ENCODE measurements at regions not wholly inside any gene's neighbourhood (a gene's known extent, or its start where the extent isn't known, plus 50 kb on each side); places are given as distances from the start of the nearest gene placed in this dataset.

DNA sequence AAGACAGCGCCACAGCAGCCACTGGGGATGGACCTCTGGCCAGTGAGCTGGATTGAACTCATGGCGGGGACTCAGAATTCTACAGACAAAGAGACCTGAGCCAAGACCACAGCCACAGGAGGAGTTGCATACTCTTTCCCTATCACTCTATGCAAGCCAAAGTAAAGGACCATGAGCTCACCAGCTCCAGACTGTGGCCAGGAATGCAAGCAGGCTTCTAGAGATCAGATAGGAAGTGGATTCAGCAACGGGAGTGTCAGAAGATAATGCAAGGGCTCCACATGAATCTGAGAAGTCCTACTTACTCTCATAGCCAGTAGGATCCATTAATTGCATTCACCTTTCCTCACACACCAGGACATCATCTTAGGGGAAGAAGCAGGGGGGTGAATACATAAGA lies 415.4 kb upstream of the POU3F3 start (continued):
- TF ChIP-seq, protein P1, sequence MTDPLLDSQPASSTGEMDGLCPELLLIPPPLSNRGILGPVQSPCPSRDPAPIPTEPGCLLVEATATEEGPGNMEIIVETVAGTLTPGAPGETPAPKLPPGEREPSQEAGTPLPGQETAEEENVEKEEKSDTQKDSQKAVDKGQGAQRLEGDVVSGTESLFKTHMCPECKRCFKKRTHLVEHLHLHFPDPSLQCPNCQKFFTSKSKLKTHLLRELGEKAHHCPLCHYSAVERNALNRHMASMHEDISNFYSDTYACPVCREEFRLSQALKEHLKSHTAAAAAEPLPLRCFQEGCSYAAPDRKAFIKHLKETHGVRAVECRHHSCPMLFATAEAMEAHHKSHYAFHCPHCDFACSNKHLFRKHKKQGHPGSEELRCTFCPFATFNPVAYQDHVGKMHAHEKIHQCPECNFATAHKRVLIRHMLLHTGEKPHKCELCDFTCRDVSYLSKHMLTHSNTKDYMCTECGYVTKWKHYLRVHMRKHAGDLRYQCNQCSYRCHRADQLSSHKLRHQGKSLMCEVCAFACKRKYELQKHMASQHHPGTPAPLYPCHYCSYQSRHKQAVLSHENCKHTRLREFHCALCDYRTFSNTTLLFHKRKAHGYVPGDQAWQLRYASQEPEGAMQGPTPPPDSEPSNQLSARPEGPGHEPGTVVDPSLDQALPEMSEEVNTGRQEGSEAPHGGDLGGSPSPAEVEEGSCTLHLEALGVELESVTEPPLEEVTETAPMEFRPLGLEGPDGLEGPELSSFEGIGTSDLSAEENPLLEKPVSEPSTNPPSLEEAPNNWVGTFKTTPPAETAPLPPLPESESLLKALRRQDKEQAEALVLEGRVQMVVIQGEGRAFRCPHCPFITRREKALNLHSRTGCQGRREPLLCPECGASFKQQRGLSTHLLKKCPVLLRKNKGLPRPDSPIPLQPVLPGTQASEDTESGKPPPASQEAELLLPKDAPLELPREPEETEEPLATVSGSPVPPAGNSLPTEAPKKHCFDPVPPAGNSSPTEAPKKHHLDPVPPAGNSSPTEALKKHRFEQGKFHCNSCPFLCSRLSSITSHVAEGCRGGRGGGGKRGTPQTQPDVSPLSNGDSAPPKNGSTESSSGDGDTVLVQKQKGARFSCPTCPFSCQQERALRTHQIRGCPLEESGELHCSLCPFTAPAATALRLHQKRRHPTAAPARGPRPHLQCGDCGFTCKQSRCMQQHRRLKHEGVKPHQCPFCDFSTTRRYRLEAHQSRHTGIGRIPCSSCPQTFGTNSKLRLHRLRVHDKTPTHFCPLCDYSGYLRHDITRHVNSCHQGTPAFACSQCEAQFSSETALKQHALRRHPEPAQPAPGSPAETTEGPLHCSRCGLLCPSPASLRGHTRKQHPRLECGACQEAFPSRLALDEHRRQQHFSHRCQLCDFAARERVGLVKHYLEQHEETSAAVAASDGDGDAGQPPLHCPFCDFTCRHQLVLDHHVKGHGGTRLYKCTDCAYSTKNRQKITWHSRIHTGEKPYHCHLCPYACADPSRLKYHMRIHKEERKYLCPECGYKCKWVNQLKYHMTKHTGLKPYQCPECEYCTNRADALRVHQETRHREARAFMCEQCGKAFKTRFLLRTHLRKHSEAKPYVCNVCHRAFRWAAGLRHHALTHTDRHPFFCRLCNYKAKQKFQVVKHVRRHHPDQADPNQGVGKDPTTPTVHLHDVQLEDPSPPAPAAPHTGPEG (CRISPR knock-in tag; IDR thresholded peaks at IDR 0.05) = no peak
- TF ChIP-seq ZNF776 (CRISPR knock-in tag; IDR thresholded peaks at IDR 0.05) = no peak
- TF ChIP-seq, protein P2, sequence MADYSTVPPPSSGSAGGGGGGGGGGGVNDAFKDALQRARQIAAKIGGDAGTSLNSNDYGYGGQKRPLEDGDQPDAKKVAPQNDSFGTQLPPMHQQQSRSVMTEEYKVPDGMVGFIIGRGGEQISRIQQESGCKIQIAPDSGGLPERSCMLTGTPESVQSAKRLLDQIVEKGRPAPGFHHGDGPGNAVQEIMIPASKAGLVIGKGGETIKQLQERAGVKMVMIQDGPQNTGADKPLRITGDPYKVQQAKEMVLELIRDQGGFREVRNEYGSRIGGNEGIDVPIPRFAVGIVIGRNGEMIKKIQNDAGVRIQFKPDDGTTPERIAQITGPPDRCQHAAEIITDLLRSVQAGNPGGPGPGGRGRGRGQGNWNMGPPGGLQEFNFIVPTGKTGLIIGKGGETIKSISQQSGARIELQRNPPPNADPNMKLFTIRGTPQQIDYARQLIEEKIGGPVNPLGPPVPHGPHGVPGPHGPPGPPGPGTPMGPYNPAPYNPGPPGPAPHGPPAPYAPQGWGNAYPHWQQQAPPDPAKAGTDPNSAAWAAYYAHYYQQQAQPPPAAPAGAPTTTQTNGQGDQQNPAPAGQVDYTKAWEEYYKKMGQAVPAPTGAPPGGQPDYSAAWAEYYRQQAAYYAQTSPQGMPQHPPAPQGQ (CRISPR knock-in tag; IDR thresholded peaks at IDR 0.05; ENCODE audit: borderline replicate concordance) = no peak
- TF ChIP-seq, protein P3, sequence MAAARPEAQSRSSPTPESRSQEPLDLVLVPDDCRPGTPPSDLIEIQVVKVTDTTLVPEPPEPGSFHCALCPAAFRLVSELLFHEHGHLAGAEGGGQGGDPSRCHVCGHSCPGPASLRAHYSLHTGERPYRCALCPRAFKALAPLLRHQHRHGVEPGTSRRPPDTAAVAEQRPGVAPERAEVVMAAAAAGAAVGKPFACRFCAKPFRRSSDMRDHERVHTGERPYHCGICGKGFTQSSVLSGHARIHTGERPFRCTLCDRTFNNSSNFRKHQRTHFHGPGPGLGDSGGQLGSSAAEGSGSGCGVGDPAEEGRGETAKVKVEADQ (CRISPR knock-in tag; IDR thresholded peaks at IDR 0.05; ENCODE audit: borderline replicate concordance) = no peak

All from HepG2 (cell line).